ENCODE measurements at regions not wholly inside any gene's neighbourhood (a gene's known extent, or its start where the extent isn't known, plus 50 kb on each side); places are given as distances from the start of the nearest gene placed in this dataset.

- H3K4me1 ChIP-seq (ENCODE audit: low read length), result no peaks in the 10 kb centered on the region
- H3K9me3 ChIP-seq (replicated peaks; ENCODE audit: insufficient read depth, low read length), result no peaks in the 10 kb centered on the region
- no peaks in the 10 kb centered on the region for H3K27me3 ChIP-seq (replicated peaks; ENCODE audit: insufficient read depth, low read length)
- H3K4me3 ChIP-seq (ENCODE audit: low read length), result no peak overlapping the region
- no peaks in the 10 kb centered on the region for H3F3A ChIP-seq (ENCODE audit: insufficient read depth, low read length)
- no peaks in the 10 kb centered on the region for H3K9me2 ChIP-seq (replicated peaks; ENCODE audit: insufficient read depth, low read length)
- DNase-seq, result no peak
- no peak for TF ChIP-seq EZH2phosphoT487 (IDR thresholded peaks at IDR 0.05; ENCODE audit: low read length)
- H2AFZ ChIP-seq (ENCODE audit: low read length), result no peak overlapping the region
- H3K9ac ChIP-seq (ENCODE audit: low read length), result no peak overlapping the region
- H3K4me2 ChIP-seq (ENCODE audit: low read depth, low read length), result no peak overlapping the region
- no peaks in the 10 kb centered on the region for H3K79me2 ChIP-seq (ENCODE audit: low read length)
- no peaks in the 10 kb centered on the region for H3K36me3 ChIP-seq (replicated peaks; ENCODE audit: insufficient read depth, low read length)
- no peaks in the 10 kb centered on the region for H4K20me1 ChIP-seq (ENCODE audit: insufficient read depth, low read length)
- no peak overlapping the region for H3K27ac ChIP-seq (ENCODE audit: low read length)
Observed at GRCh38 chr18:76115580-76115979, 379.5 kb downstream of the ZNF516 start.

DNA sequence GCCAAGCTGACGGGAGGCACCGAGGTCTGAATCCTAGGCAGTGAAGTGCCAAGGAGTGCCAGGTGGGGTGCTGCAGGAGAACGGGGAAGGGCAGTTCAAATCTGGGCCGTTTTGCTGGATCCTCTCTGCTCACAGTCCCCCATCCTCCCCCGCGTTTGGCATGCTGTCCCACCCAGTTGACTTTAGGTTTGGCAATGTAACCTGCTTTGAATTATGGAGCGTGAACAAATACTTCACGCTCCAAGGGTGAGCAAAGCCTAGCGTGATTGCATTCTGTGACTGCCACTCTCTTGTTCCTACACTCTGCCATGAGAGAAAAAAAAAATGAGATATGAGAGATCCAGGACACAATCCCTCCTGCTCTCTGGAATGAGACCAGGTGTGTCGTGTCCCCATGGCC is 381.9 kb downstream of the ZNF516 start:
- TF ChIP-seq, protein P1, sequence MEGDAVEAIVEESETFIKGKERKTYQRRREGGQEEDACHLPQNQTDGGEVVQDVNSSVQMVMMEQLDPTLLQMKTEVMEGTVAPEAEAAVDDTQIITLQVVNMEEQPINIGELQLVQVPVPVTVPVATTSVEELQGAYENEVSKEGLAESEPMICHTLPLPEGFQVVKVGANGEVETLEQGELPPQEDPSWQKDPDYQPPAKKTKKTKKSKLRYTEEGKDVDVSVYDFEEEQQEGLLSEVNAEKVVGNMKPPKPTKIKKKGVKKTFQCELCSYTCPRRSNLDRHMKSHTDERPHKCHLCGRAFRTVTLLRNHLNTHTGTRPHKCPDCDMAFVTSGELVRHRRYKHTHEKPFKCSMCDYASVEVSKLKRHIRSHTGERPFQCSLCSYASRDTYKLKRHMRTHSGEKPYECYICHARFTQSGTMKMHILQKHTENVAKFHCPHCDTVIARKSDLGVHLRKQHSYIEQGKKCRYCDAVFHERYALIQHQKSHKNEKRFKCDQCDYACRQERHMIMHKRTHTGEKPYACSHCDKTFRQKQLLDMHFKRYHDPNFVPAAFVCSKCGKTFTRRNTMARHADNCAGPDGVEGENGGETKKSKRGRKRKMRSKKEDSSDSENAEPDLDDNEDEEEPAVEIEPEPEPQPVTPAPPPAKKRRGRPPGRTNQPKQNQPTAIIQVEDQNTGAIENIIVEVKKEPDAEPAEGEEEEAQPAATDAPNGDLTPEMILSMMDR (IDR thresholded peaks at IDR 0.05; ENCODE audit: low read length), result no peak
- TF ChIP-seq EZH2 (optimal IDR thresholded peaks at IDR 0.05; ENCODE audit: low read depth, low read length) (no peak), EZH2phosphoT487 (IDR thresholded peaks at IDR 0.05; ENCODE audit: low read length) (no peak)
- H3K79me2 ChIP-seq (ENCODE audit: low read length), result no peaks in the 10 kb centered on the region
- DNase-seq, result no peak
- no peak overlapping the region for H3K9ac ChIP-seq (ENCODE audit: low read length)
- no peak overlapping the region for H3K4me3 ChIP-seq (ENCODE audit: low read length)
- no peak overlapping the region for H3K4me2 ChIP-seq (ENCODE audit: low read depth, low read length)
- no peak overlapping the region for H3K27ac ChIP-seq (ENCODE audit: low read length)
- H2AFZ ChIP-seq (ENCODE audit: low read length), result no peak overlapping the region
- H3K9me3 ChIP-seq (replicated peaks; ENCODE audit: insufficient read depth, low read length), result no peaks in the 10 kb centered on the region
- no peaks in the 10 kb centered on the region for H4K20me1 ChIP-seq (ENCODE audit: insufficient read depth, low read length)
- no peaks in the 10 kb centered on the region for H3K36me3 ChIP-seq (replicated peaks; ENCODE audit: insufficient read depth, low read length)
- no peaks in the 10 kb centered on the region for H3F3A ChIP-seq (ENCODE audit: insufficient read depth, low read length)
- H3K9me2 ChIP-seq (replicated peaks; ENCODE audit: insufficient read depth, low read length), result no peaks in the 10 kb centered on the region
- no peaks in the 10 kb centered on the region for H3K27me3 ChIP-seq (replicated peaks; ENCODE audit: insufficient read depth, low read length)
- no peaks in the 10 kb centered on the region for H3K4me1 ChIP-seq (ENCODE audit: low read length)

- H3K9me3 ChIP-seq (replicated peaks; ENCODE audit: insufficient read depth, low read length), result no peaks in the 10 kb centered on the region
- no peak overlapping the region for H3K4me2 ChIP-seq (ENCODE audit: low read depth, low read length)
- H3K9me2 ChIP-seq (replicated peaks; ENCODE audit: insufficient read depth, low read length), result no peaks in the 10 kb centered on the region
- H2AFZ ChIP-seq (ENCODE audit: low read length), result no peak overlapping the region
- no peak overlapping the region for H3K9ac ChIP-seq (ENCODE audit: low read length)
- H3K79me2 ChIP-seq (ENCODE audit: low read length), result no peaks in the 10 kb centered on the region
- H3K4me1 ChIP-seq (ENCODE audit: low read length), result no peaks in the 10 kb centered on the region
- no peak for TF ChIP-seq EZH2 (optimal IDR thresholded peaks at IDR 0.05; ENCODE audit: low read depth, low read length)
- no peak for TF ChIP-seq EZH2phosphoT487 (IDR thresholded peaks at IDR 0.05; ENCODE audit: low read length)
- TF ChIP-seq, protein P1 (IDR thresholded peaks at IDR 0.05; ENCODE audit: low read length), result no peak
- H4K20me1 ChIP-seq (ENCODE audit: insufficient read depth, low read length), result no peaks in the 10 kb centered on the region
- H3F3A ChIP-seq (ENCODE audit: insufficient read depth, low read length), result no peaks in the 10 kb centered on the region
- no peak for DNase-seq
- no peaks in the 10 kb centered on the region for H3K27me3 ChIP-seq (replicated peaks; ENCODE audit: insufficient read depth, low read length)
- H3K27ac ChIP-seq (ENCODE audit: low read length), result no peak overlapping the region
- H3K36me3 ChIP-seq (replicated peaks; ENCODE audit: insufficient read depth, low read length), result no peaks in the 10 kb centered on the region
- no peak overlapping the region for H3K4me3 ChIP-seq (ENCODE audit: low read length)
Observed at GRCh38 chr18:76102626-76103025, 392.4 kb downstream of the ZNF516 start.

- Histone ChIP-seq H3K9me3 (replicated peaks; ENCODE audit: insufficient read depth, low read length) (no peaks in the 10 kb centered on the region), H4K20me1 (ENCODE audit: insufficient read depth, low read length) (no peaks in the 10 kb centered on the region), H3F3A (ENCODE audit: insufficient read depth, low read length) (no peaks in the 10 kb centered on the region), H3K9me2 (replicated peaks; ENCODE audit: insufficient read depth, low read length) (no peaks in the 10 kb centered on the region), H2AFZ (ENCODE audit: low read length) (no peak overlapping the region), H3K4me1 (ENCODE audit: low read length) (no peaks in the 10 kb centered on the region), H3K4me3 (ENCODE audit: low read length) (no peak overlapping the region), H3K27ac (ENCODE audit: low read length) (no peak overlapping the region), H3K4me2 (ENCODE audit: low read depth, low read length) (no peak overlapping the region), H3K36me3 (replicated peaks; ENCODE audit: insufficient read depth, low read length) (no peaks in the 10 kb centered on the region), H3K9ac (ENCODE audit: low read length) (no peak overlapping the region), H3K79me2 (ENCODE audit: low read length) (no peaks in the 10 kb centered on the region), H3K27me3 (replicated peaks; ENCODE audit: insufficient read depth, low read length) (no peaks in the 10 kb centered on the region)
- no peak for DNase-seq
- TF ChIP-seq EZH2 (optimal IDR thresholded peaks at IDR 0.05; ENCODE audit: low read depth, low read length) (no peak), EZH2phosphoT487 (IDR thresholded peaks at IDR 0.05; ENCODE audit: low read length) (no peak)
- TF ChIP-seq, protein P1 (IDR thresholded peaks at IDR 0.05; ENCODE audit: low read length), result no peak
Observed at GRCh38 chr18:76102156-76102555, 392.9 kb downstream of the ZNF516 start.
